MV-4-11 (cell line): ENCODE measurements at regions not wholly inside any gene's neighbourhood (a gene's known extent, or its start where the extent isn't known, plus 50 kb on each side); places are given as distances from the start of the nearest gene placed in this dataset.

Experiments used
- DNase-seq: peaks from one replicate; lab custom pipeline; 2025; lab: John Stamatoyannopoulos, UW

- DNase-seq = no peak
Observed at GRCh38 chr4:36823199-36823967, 421.2 kb upstream of the NWD2 start.

GRCh38 chr4:36824682-36825081 is 419.9 kb upstream of the NWD2 start:
- no peak for DNase-seq

GRCh38 chr4:36835246-36835645 is 409.3 kb upstream of the NWD2 start:
- DNase-seq = no peak

GRCh38 chr4:36841583-36842326 is 402.8 kb upstream of the NWD2 start:
- DNase-seq = peak; percentile 79

GRCh38 chr4:36844448-36844847 is 400.1 kb upstream of the NWD2 start:
- DNase-seq = no peak

- no peak for DNase-seq
Observed at GRCh38 chr4:36852856-36853255, 391.7 kb upstream of the NWD2 start.

GRCh38 chr4:36854554-36854953 is 390.0 kb upstream of the NWD2 start:
- DNase-seq = no peak

GRCh38 chr4:36863601-36864000 is 380.9 kb upstream of the NWD2 start:
- DNase-seq = no peak

GRCh38 chr4:36870121-36870520 is 374.4 kb upstream of the NWD2 start:
- DNase-seq = no peak

- peak; percentile 57 for DNase-seq
Observed at GRCh38 chr4:36872679-36873078, 371.9 kb upstream of the NWD2 start.

GRCh38 chr4:36884151-36884550 is 360.4 kb upstream of the NWD2 start:
- peak; percentile 34 for DNase-seq

GRCh38 chr4:36891971-36892370 is 352.6 kb upstream of the NWD2 start:
- no peak for DNase-seq

- DNase-seq = no peak
Observed at GRCh38 chr4:36900446-36900987, 344.0 kb upstream of the NWD2 start.

- no peak for DNase-seq
Observed at GRCh38 chr4:36904823-36905222, 339.7 kb upstream of the NWD2 start.

GRCh38 chr4:36914106-36914505 is 330.4 kb upstream of the NWD2 start:
- no peak for DNase-seq

- DNase-seq = no peak
Observed at GRCh38 chr4:36915717-36916116, 328.8 kb upstream of the NWD2 start.

- DNase-seq = peak; percentile 64
Observed at GRCh38 chr4:36917413-36917812, 327.1 kb upstream of the NWD2 start.

- DNase-seq = no peak
Observed at GRCh38 chr4:36919721-36920120, 324.8 kb upstream of the NWD2 start.

- DNase-seq = no peak
Observed at GRCh38 chr4:36921476-36922216, 322.9 kb upstream of the NWD2 start.

- DNase-seq = no peak
Observed at GRCh38 chr4:36930562-36931111, 313.9 kb upstream of the NWD2 start.

GRCh38 chr4:36944232-36944631 is 300.3 kb upstream of the NWD2 start:
- no peak for DNase-seq

- no peak for DNase-seq
Observed at GRCh38 chr4:36961420-36961819, 283.1 kb upstream of the NWD2 start.
